Testis (tissue), 2 donors: ENCODE measurements at regions not wholly inside any gene's neighbourhood (a gene's known extent, or its start where the extent isn't known, plus 50 kb on each side); places are given as distances from the start of the nearest gene placed in this dataset.

Experiments
- DNase-seq: peaks from one replicate; pipeline ENCODE4 v3.0.0-alpha.2; 2019
- H3K27ac ChIP-seq, 2 donors: fragments of 200-600 bp; sonication (generic); one replicate each; pipeline ENCODE4 v1.5.1; 2019
- H3K27me3 ChIP-seq: fragments of 200-600 bp; sonication (generic); one replicate; pipeline ENCODE4 v1.5.1; 2019
- H3K36me3 ChIP-seq: fragments of 200-600 bp; sonication (generic); one replicate; pipeline ENCODE4 v1.5.1; 2017; ENCODE audit warnings: low read depth; ENCODE audit errors: missing control alignments
- H3K4me1 ChIP-seq: fragments of 200-600 bp; sonication (generic); one replicate; pipeline ENCODE4 v1.5.1; 2019
- H3K4me3 ChIP-seq, 2 donors: fragments of 200-600 bp; sonication (generic); one replicate each; pipeline ENCODE4 v1.5.1; 2017 to 2019
- H3K9me3 ChIP-seq: fragments of 200-600 bp; sonication (generic); one replicate; pipeline ENCODE4 v1.5.1; 2017
- POLR2A ChIP-seq: fragments of 450-650 bp; IDR thresholded peaks from one replicate; pipeline ENCODE4 v1.6.1; 2017; ENCODE audit warnings: antibody characterized with exemption, mild to moderate bottlenecking, moderate library complexity
- WGBS, 2 donors: methylation state at CpG; one replicate each; pipeline ENCODE4 v1.1.5; 2018; 5-methylcytosine and 5-hydroxymethylcytosine counted together
- intact Hi-C: fragments of 100-400 bp; cut with DNase I; formaldehyde crosslinking; loops from one replicate; pipeline ENCODE4 v1.15.1; 2023; ENCODE audit warnings: low total_unique reads
- TF ChIP-seq, protein P1 (sequence below), 3 experiments: fragments of 450-650 bp in 2 of 3; fragments of 200-600 bp in 1 of 3; sonication (generic) in 1 of 3; IDR thresholded peaks; one replicate each; pipeline ENCODE4 v1.5.1; 2016 to 2019; ENCODE audit warnings: antibody characterized with exemption in 3 of 3, mild to moderate bottlenecking in 2 of 3, moderate library complexity in 1 of 3

DNA sequence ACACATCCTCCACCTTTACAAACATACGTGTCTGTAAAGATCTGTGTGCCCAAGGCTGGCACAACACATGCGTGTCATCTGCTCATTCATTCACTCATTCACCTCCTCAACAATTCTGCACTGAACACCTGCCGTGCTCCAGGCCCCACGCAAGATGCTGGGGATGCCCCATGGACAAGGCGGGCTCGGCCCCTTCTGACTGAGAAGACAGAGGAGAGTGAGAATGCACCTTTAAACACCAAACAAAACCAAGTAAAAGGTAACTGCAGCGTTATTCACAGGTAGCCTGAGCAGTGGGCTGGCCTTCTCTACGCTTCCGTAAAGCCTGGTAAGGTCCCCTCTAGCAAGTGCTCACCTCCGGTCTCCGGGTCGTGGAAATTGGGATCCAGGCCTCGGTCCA is 142.8 kb downstream of the SHANK2 start:
- H3K4me3 ChIP-seq: no peak overlapping the region
- TF ChIP-seq, protein P1, sequence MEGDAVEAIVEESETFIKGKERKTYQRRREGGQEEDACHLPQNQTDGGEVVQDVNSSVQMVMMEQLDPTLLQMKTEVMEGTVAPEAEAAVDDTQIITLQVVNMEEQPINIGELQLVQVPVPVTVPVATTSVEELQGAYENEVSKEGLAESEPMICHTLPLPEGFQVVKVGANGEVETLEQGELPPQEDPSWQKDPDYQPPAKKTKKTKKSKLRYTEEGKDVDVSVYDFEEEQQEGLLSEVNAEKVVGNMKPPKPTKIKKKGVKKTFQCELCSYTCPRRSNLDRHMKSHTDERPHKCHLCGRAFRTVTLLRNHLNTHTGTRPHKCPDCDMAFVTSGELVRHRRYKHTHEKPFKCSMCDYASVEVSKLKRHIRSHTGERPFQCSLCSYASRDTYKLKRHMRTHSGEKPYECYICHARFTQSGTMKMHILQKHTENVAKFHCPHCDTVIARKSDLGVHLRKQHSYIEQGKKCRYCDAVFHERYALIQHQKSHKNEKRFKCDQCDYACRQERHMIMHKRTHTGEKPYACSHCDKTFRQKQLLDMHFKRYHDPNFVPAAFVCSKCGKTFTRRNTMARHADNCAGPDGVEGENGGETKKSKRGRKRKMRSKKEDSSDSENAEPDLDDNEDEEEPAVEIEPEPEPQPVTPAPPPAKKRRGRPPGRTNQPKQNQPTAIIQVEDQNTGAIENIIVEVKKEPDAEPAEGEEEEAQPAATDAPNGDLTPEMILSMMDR (IDR thresholded peaks at IDR 0.05): no peak
- TF ChIP-seq POLR2A: no peak
- no peaks in the 10 kb centered on the region for H3K9me3 ChIP-seq
- 95 to 97% methylated on average over 13 of the region's 13 CpGs for whole genome bisulfite sequencing, 2 donors
- H3K27ac ChIP-seq: no peak overlapping the region
- no peak for DNase-seq
- H3K4me1 ChIP-seq: no peaks in the 10 kb centered on the region
- no peaks in the 10 kb centered on the region for H3K36me3 ChIP-seq
- intact Hi-C loops: no loop called here
- no peaks in the 10 kb centered on the region for H3K27me3 ChIP-seq

DNA sequence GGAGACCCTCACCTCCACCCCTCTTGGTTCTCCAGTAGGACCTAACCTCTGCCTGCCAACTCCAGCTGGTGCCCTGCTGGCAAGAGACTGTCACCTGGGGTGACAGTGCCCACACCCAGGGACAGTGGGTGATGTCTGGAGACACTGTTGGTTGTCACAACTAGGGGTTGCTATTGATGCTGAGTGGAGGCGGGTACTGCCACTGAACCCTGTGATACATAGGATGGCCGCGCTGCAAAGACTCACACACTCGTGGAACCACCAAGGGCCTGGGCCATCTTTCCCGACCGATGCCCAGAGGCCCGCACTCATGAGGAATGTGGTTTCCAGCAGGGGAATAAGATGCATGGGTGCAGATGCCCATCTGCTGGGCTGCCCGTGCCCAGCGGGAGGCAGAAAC is 143.2 kb downstream of the SHANK2 start:
- WGBS, 2 donors: 94 to 95% methylated on average over 9 of the region's 9 CpGs
- no peak overlapping the region for H3K27ac ChIP-seq
- H3K4me3 ChIP-seq: no peak overlapping the region
- intact Hi-C loops: no loop called here
- no peaks in the 10 kb centered on the region for H3K4me1 ChIP-seq
- H3K27me3 ChIP-seq: no peaks in the 10 kb centered on the region
- no peak for DNase-seq
- H3K36me3 ChIP-seq: no peaks in the 10 kb centered on the region
- TF ChIP-seq, protein P1 (IDR thresholded peaks at IDR 0.05): no peak
- TF ChIP-seq POLR2A: no peak
- no peaks in the 10 kb centered on the region for H3K9me3 ChIP-seq

DNA sequence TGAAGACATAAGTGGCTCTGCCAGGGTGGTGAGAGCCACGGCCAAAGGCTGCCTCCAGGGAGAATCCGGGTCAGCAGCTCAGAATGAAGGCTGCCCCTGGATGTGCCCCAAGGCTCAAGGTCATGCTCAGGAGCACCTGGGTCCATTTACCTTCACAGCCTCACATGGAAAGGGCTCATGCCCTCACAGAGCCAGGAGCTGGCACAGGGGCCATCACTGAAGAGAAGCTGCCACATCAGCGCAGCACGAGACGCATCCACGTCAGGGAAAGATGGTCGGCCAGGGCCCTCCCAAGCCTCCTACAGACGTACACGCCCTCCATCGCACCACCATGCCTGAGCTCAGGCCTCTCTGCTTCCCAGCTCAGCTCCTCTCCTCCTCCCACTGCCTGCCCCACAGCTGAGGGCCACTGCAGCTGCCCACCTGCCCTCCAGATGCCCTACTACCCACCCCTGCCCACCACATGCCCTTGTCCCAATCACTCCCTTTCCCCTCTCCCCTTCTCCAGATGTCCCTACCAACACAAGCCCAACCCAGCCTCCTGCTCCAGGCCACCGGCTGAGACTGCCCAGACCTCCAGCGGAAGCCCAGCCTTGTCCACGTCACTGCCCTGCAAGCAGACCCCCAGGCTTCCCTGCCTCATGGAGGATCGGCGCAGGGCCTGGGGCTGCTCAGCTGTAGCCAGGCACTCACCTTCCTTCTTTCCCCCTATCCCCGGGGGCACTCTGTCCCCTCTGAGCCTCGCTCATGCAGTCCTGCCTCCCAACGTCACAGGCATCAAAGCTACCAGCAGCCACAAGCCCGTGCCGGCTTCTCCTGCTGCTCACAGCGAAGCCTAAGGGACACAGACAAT is 144.1 kb downstream of the SHANK2 start:
- no peaks in the 10 kb centered on the region for H3K27me3 ChIP-seq
- no peaks in the 10 kb centered on the region for H3K9me3 ChIP-seq
- no peaks in the 10 kb centered on the region for H3K4me1 ChIP-seq
- no peak for DNase-seq
- WGBS, 2 donors: 90 to 93% methylated on average over 19 to 21 of the region's 21 CpGs
- no peaks in the 10 kb centered on the region for H3K36me3 ChIP-seq
- no peak for TF ChIP-seq POLR2A
- TF ChIP-seq, protein P1 (IDR thresholded peaks at IDR 0.05): no peak
- no peak overlapping the region for H3K27ac ChIP-seq
- no peak overlapping the region for H3K4me3 ChIP-seq
- intact Hi-C loops: no loop called here

DNA sequence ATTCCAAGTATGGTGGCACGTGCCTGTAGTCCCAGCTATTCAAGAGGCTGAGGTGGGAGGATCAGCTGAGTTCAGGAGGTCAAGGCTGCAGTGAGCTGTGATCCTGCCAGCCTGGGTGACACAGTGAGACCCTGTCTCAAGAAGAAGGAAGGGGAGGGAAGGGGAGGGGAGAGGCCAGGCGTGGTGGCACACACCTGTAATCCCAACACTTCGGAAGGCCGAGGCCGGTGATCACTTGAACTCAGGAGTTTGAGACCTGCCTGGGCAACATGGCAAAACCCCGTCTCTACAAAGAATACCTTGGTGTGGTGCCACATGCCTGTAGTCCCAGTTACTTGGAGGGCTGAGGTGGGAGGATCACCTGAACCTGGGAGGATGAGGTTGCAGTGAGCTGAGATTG is 145.7 kb downstream of the SHANK2 start:
- DNase-seq: no peak
- intact Hi-C loops: no loop called here
- H3K36me3 ChIP-seq: no peaks in the 10 kb centered on the region

More for the DNA sequence above, 145.7 kb downstream of the SHANK2 start:
- TF ChIP-seq, protein P1 (IDR thresholded peaks at IDR 0.05): no peak
- TF ChIP-seq POLR2A: no peak
- WGBS, 2 donors: 79 to 89% methylated on average over 5 to 6 of the region's 6 CpGs
- H3K27me3 ChIP-seq: no peaks in the 10 kb centered on the region
- H3K9me3 ChIP-seq: no peaks in the 10 kb centered on the region
- H3K4me3 ChIP-seq: no peak overlapping the region
- H3K27ac ChIP-seq: no peak overlapping the region
- no peaks in the 10 kb centered on the region for H3K4me1 ChIP-seq
